22Rv1 (cell line): ENCODE measurements at regions not wholly inside any gene's neighbourhood (a gene's known extent, or its start where the extent isn't known, plus 50 kb on each side); places are given as distances from the start of the nearest gene placed in this dataset.
A peak's percentile ranks its signal among the peaks of the same experiment; 100 is the strongest.

Experiments
- H3K27ac ChIP-seq: fragments of 450-650 bp; 2 replicates; pipeline ENCODE4 v1.5.1; 2017
- ZFX ChIP-seq: fragments of 450-650 bp; IDR thresholded peaks from 2 replicates; pipeline ENCODE4 v1.6.1; 2017; ENCODE audit warnings: antibody characterized with exemption, borderline replicate concordance
- TF ChIP-seq, protein P1 (sequence below): fragments of 450-650 bp; IDR thresholded peaks from 2 replicates; pipeline ENCODE4 v1.5.1; 2017; ENCODE audit warnings: mild to moderate bottlenecking

DNA sequence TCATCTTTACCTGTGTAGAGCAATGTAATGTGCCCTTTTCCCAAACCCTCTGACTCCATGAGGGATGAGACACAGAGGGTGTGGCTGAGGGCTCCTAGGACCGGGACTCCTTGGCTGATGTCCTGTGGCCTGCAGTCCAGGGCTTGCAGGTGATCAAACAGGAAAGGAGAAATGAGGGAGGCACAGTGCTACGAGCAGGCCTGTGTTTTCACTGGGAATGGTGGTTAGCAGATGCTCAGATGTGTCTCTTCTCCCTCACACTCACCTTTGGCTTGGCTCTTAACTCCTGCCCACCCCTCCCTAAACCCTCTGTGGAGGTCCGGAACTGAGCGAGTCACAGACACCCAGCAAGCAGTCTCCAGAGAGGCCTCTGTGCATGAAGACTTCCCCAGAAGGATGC, 254.4 kb downstream of the DAD1 start:
- H3K27ac ChIP-seq = peak overlapping the region; percentile 51; the same call in 1 of the 2 replicates
- no peak for TF ChIP-seq ZFX
- TF ChIP-seq, protein P1, sequence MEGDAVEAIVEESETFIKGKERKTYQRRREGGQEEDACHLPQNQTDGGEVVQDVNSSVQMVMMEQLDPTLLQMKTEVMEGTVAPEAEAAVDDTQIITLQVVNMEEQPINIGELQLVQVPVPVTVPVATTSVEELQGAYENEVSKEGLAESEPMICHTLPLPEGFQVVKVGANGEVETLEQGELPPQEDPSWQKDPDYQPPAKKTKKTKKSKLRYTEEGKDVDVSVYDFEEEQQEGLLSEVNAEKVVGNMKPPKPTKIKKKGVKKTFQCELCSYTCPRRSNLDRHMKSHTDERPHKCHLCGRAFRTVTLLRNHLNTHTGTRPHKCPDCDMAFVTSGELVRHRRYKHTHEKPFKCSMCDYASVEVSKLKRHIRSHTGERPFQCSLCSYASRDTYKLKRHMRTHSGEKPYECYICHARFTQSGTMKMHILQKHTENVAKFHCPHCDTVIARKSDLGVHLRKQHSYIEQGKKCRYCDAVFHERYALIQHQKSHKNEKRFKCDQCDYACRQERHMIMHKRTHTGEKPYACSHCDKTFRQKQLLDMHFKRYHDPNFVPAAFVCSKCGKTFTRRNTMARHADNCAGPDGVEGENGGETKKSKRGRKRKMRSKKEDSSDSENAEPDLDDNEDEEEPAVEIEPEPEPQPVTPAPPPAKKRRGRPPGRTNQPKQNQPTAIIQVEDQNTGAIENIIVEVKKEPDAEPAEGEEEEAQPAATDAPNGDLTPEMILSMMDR = no peak

- H3K27ac ChIP-seq = peak overlapping the region; percentile 51
- TF ChIP-seq, protein P1 = no peak
- no peak for TF ChIP-seq ZFX
These were observed 254.8 kb downstream of the DAD1 start for GRCh38 chr14:22334275-22334577.

- peak overlapping the region; percentile 51 for H3K27ac ChIP-seq
- TF ChIP-seq, protein P1 = no peak
- TF ChIP-seq ZFX = no peak
These were observed 255.4 kb downstream of the DAD1 start for GRCh38 chr14:22333422-22334274.

DNA sequence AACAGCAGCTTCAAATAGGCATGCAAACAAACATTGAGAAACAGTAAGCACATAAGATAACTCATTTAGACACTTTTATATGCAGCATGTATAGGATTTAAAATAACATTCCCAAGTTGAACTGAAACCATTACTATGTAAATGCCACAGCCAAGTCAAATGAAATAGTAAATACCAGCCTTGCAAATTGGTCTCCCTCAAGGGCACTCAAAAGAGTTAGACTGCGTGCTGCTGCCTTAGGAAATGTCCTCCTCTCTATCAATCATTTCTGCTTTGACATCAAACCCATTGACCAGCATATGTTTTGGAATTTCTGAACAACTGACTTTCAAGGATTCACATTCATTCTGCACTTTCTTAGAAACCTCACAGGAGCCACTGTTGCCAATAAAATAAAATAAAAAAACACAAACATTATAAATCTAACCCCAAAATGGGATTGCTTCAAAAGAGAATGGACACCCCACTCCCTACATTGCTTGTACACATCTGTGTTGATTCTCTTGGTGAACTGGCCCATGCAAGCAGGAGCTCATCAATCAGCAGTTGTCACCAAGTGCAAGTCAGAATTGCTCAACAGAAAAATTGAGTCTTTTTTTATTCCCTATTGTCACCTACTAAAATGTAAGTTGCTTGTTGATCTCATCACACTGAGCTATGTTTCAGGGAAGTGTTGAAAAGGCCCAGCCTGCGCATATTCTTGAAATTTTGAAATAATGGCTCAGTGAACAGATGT, 256.2 kb downstream of the DAD1 start:
- TF ChIP-seq, protein P1 = no peak
- TF ChIP-seq ZFX = no peak
- peak overlapping the region; percentile 51 for H3K27ac ChIP-seq

DNA sequence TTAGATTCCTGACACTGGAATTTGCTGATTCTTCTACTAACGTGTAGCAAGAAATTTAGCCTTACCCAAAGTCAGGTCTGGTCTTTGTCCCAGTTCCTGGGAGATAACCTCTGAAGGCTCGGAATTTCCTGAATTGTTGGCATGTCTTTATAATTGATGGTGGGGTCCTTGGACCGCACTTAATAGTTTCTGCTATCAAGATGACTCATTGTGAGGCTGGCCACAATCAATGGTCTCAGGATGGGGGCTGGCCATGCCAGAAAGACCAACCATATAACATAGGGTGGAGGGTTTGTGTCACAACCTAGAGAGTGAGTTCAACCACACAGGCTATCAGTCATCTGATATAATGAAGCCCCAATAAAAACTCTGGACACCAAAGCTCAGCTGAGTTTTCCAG, 259.7 kb downstream of the DAD1 start:
- no peak overlapping the region for H3K27ac ChIP-seq
- TF ChIP-seq, protein P1 = no peak
- no peak for TF ChIP-seq ZFX

- no peak overlapping the region for H3K27ac ChIP-seq
- TF ChIP-seq, protein P1 = no peak
- TF ChIP-seq ZFX = no peak
These were observed 263.2 kb downstream of the DAD1 start for GRCh38 chr14:22325676-22326400.
